SK-N-SH (cell line): ENCODE measurements at regions not wholly inside any gene's neighbourhood (a gene's known extent, or its start where the extent isn't known, plus 50 kb on each side); places are given as distances from the start of the nearest gene placed in this dataset.

Experiments
- CTCF ChIA-PET: fragments of 300-600, 350-600 bp; formaldehyde crosslinking; extraction: SDS; loops from one replicate; lab custom pipeline; 2021; lab: Yijun Ruan, JAX
- POLR2A ChIA-PET: fragments of 350-600 bp; sonication (Branson Sonifier 250); formaldehyde crosslinking; extraction: SDS; loops from one replicate; lab custom pipeline; 2020; ENCODE audit warnings: antibody characterized with exemption, inconsistent platforms; lab: Yijun Ruan, JAX
- DNase-seq: peaks from one replicate; pipeline ENCODE4 v3.0.0; 2012
- H2AFZ ChIP-seq: fragments of 200-600 bp; sonication (generic); 2 replicates; pipeline ENCODE4 v1.8.1; 2016; ENCODE audit warnings: antibody characterized with exemption, mild to moderate bottlenecking, low read depth
- H3F3A ChIP-seq: fragments of 200-600 bp; sonication (generic); replicated peaks from 2 replicates; pipeline ENCODE3; 2016; ENCODE audit warnings: antibody characterized with exemption, mild to moderate bottlenecking; ENCODE audit not compliant: insufficient read depth
- H3K27ac ChIP-seq, 2 experiments: fragments of 200-500 bp in 1 of 2; fragments of 200-600 bp in 1 of 2; sonication (Bioruptor generic) in 1 of 2; sonication (generic), shearing (Covaris generic) in 1 of 2; 2 replicates each; pipeline versions ENCODE4 v1.5.1 to v1.6.1; 2014 to 2016; ENCODE audit warnings: low read depth in 2 of 2, inconsistent platforms in 1 of 2, low read length in 1 of 2, mild to moderate bottlenecking in 1 of 2, mixed read lengths in 1 of 2
- H3K27me3 ChIP-seq: fragments of 200-600 bp; sonication (generic), shearing (Covaris generic); 2 replicates; pipeline ENCODE4 v1.6.1; 2016; ENCODE audit warnings: mixed run types; ENCODE audit not compliant: insufficient read depth
- H3K36me3 ChIP-seq, 2 experiments: fragments of 200-500 bp in 1 of 2; fragments of 200-600 bp in 1 of 2; sonication (Bioruptor generic) in 1 of 2; sonication (generic) in 1 of 2; replicated peaks in 1 of 2; 2 replicates each; pipeline versions ENCODE3 to v1.5.1; 2014 to 2016; ENCODE audit warnings: low read length in 1 of 2, mild to moderate bottlenecking in 1 of 2; ENCODE audit not compliant: insufficient read depth in 2 of 2, control insufficient read depth in 1 of 2
- H3K4me1 ChIP-seq, 2 experiments: fragments of 200-500 bp in 1 of 2; fragments of 200-600 bp in 1 of 2; sonication (Bioruptor generic) in 1 of 2; sonication (generic), shearing (Covaris generic) in 1 of 2; 2 replicates each; pipeline versions ENCODE4 v1.5.1 to v1.6.1; 2014 to 2016; ENCODE audit warnings: low read depth in 1 of 2, low read length in 1 of 2, mixed run types in 1 of 2; ENCODE audit not compliant: insufficient read depth in 2 of 2, control insufficient read depth in 1 of 2
- H3K4me2 ChIP-seq: fragments of 200-600 bp; sonication (generic), shearing (Covaris generic); 2 replicates; pipeline ENCODE4 v1.6.1; 2017; ENCODE audit warnings: mixed run types
- H3K4me3 ChIP-seq, 2 experiments: fragments of 200-500 bp in 1 of 2; fragments of 200-600 bp in 1 of 2; sonication (Bioruptor generic) in 1 of 2; sonication (generic), shearing (Covaris generic) in 1 of 2; 2 replicates each; pipeline versions ENCODE4 v1.5.1 to v1.8.1; 2014 to 2016; ENCODE audit warnings: low read depth in 2 of 2, inconsistent platforms in 1 of 2, low read length in 1 of 2, mild to moderate bottlenecking in 1 of 2, mixed read lengths in 1 of 2, moderate library complexity in 1 of 2
- H3K79me2 ChIP-seq: fragments of 200-600 bp; sonication (generic); 2 replicates; pipeline ENCODE4 v1.8.1; 2017; ENCODE audit warnings: mild to moderate bottlenecking; ENCODE audit not compliant: insufficient read depth
- H3K9ac ChIP-seq: fragments of 200-600 bp; sonication (generic); 2 replicates; pipeline ENCODE4 v1.6.1; 2017; ENCODE audit warnings: mixed run types
- H3K9me2 ChIP-seq: fragments of 200-600 bp; sonication (generic); 2 replicates; pipeline ENCODE4 v1.6.1; 2017; ENCODE audit warnings: mixed run types
- H3K9me3 ChIP-seq: fragments of 200-600 bp; sonication (generic); 2 replicates; pipeline ENCODE4 v1.6.1; 2017; ENCODE audit warnings: mixed run types, mild to moderate bottlenecking, moderate library complexity
- H4K20me1 ChIP-seq: fragments of 200-600 bp; sonication (generic); 2 replicates; pipeline ENCODE4 v1.6.1; 2017; ENCODE audit warnings: mild to moderate bottlenecking, mixed run types; ENCODE audit not compliant: insufficient read depth
- CHD2 ChIP-seq: fragments of 150-350 bp; IDR thresholded peaks from 2 replicates; pipeline ENCODE4 v1.6.1; 2018; ENCODE audit warnings: low read length; ENCODE audit not compliant: partially characterized antibody
- CTCF ChIP-seq: fragments of 200-600 bp; sonication (generic); IDR thresholded peaks from 2 replicates; pipeline ENCODE4 v1.6.1; 2017; ENCODE audit warnings: antibody characterized with exemption, mild to moderate bottlenecking, moderate library complexity
- ELF1 ChIP-seq: IDR thresholded peaks from 2 replicates; pipeline ENCODE4 v1.4.0; 2012
- EP300 ChIP-seq, 2 experiments: IDR thresholded peaks; 2 replicates each; pipeline versions ENCODE4 v1.4.0 to v1.6.1; 2012; ENCODE audit warnings: borderline replicate concordance in 1 of 2, low read depth in 1 of 2, low read length in 1 of 2
- EZH2phosphoT487 ChIP-seq: fragments of 200-600 bp; sonication (generic); IDR thresholded peaks from 2 replicates; pipeline ENCODE4 v1.6.1; 2017; ENCODE audit warnings: low read depth, mixed run types, mild to moderate bottlenecking, antibody characterized with exemption, moderate library complexity, borderline replicate concordance
- FOSL2 ChIP-seq: IDR thresholded peaks from 2 replicates; pipeline ENCODE4 v1.4.0; 2012; ENCODE audit warnings: low read depth, mild to moderate bottlenecking, moderate library complexity, borderline replicate concordance
- FOXJ3 ChIP-seq: sonication (generic); formaldehyde crosslinking; IDR thresholded peaks from 2 replicates; pipeline ENCODE4 v1.5.1; 2020; ENCODE audit warnings: mild to moderate bottlenecking, missing genetic modification reagents
- GATA2 ChIP-seq: sonication (generic); formaldehyde crosslinking; IDR thresholded peaks from 2 replicates; pipeline ENCODE4 v1.5.0; 2020; ENCODE audit warnings: mild to moderate bottlenecking, missing genetic modification reagents
- MXI1 ChIP-seq: IDR thresholded peaks from 2 replicates; pipeline ENCODE4 v1.6.1; 2012; ENCODE audit warnings: mild to moderate bottlenecking, low read depth, low read length, improper control_type of control experiment
- NFIC ChIP-seq: IDR thresholded peaks from 2 replicates; pipeline ENCODE4 v1.4.0; 2012; ENCODE audit warnings: borderline replicate concordance
- NRF1 ChIP-seq: IDR thresholded peaks from 2 replicates; pipeline ENCODE4 v1.6.1; 2012; ENCODE audit warnings: low read depth, mild to moderate bottlenecking, low read length
- POLR2AphosphoS5 ChIP-seq: IDR thresholded peaks from 2 replicates; pipeline ENCODE4 v1.6.1; 2012; ENCODE audit warnings: low read depth, low read length
- RAD21 ChIP-seq: IDR thresholded peaks from 2 replicates; pipeline ENCODE4 v1.6.1; 2012; ENCODE audit warnings: mild to moderate bottlenecking, low read length
- RCOR1 ChIP-seq: fragments of 150-350 bp; IDR thresholded peaks from 2 replicates; pipeline ENCODE4 v1.6.1; 2017; ENCODE audit warnings: antibody characterized with exemption, low read length
- RFX5 ChIP-seq: IDR thresholded peaks from 2 replicates; pipeline ENCODE4 v1.6.1; 2012; ENCODE audit warnings: mild to moderate bottlenecking, improper control_type of control experiment, low read length
- RXRA ChIP-seq: IDR thresholded peaks from 2 replicates; pipeline ENCODE4 v1.4.0; 2012; ENCODE audit warnings: low read depth, mild to moderate bottlenecking, borderline replicate concordance
- SIN3A ChIP-seq: IDR thresholded peaks from 2 replicates; pipeline ENCODE4 v1.6.1; 2012; ENCODE audit warnings: low read depth, mild to moderate bottlenecking, low read length, moderate library complexity, borderline replicate concordance
- SMC3 ChIP-seq: IDR thresholded peaks from 2 replicates; pipeline ENCODE4 v1.6.1; 2012; ENCODE audit warnings: low read depth, low read length, improper control_type of control experiment
- TCF12 ChIP-seq: IDR thresholded peaks from 2 replicates; pipeline ENCODE4 v1.4.0; 2012
- TEAD4 ChIP-seq: IDR thresholded peaks from 2 replicates; pipeline ENCODE4 v1.4.0; 2012; ENCODE audit warnings: mild to moderate bottlenecking, borderline replicate concordance; ENCODE audit not compliant: insufficient read depth
- YY1 ChIP-seq: IDR thresholded peaks from 2 replicates; pipeline ENCODE4 v1.4.0; 2012; ENCODE audit warnings: low read depth, mild to moderate bottlenecking
- ZBTB33 ChIP-seq: IDR thresholded peaks from 2 replicates; pipeline ENCODE4 v1.4.0; 2012; ENCODE audit warnings: low read depth, borderline replicate concordance
- WGBS: methylation state at CpG from one replicate; pipeline ENCODE4 v1.1.6; 2017; ENCODE audit warnings: low lambda C conversion rate; 5-methylcytosine and 5-hydroxymethylcytosine counted together
- TF ChIP-seq, protein P1 (sequence below): IDR thresholded peaks from 2 replicates; pipeline ENCODE4 v1.4.0; 2012; ENCODE audit warnings: low read depth
- TF ChIP-seq, protein P2 (sequence below): fragments of 150-350 bp; IDR thresholded peaks from 2 replicates; pipeline ENCODE4 v1.6.1; 2016; ENCODE audit warnings: mild to moderate bottlenecking, low read depth, low read length
- TF ChIP-seq, protein P3 (sequence below): IDR thresholded peaks from 2 replicates; pipeline ENCODE4 v1.4.0; 2012; ENCODE audit warnings: low read depth, borderline replicate concordance

DNA sequence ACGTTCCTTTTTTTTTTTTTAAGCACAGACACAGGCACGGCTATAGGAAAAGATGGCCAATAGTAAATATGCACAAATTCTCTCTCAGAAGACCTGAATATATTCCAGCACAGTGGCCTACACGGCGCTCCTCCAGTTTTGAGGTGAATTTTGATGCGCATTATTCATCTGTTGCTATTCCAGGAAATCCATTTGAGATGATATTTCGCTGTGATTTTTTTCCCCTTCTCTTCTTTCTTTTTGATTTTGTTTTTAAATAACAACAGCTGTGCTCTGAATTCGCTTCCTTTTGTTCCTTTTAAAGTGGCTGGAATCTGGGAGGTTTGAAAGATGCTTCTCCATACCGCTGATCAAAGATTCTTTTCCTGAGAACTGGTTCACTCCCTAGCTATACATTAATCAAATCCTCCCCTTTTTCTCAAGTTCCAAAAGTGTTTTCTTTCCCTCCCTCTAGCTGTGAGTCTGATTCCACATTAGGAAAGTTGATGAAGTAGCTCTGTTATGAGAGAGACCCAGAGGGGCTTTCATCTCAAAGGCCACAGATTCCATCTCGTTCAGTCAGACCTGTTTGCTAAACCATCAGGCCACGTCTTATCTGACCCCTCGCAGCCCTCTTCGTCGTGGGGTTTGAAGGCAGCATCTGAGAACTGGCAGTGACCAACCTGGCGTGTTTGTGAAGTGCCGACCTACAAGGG is 602.7 kb upstream of the NRP1 start:
- Histone ChIP-seq H3K27ac (no peak overlapping the region), H2AFZ (no peak overlapping the region), H3K79me2 (no peaks in the 10 kb centered on the region), H3K4me1 (peaks cover 0 to 6% of the 10 kb centered on the region in 2 experiments; a peak in 2 of 4 replicates), H3K9me2 (no peaks in the 10 kb centered on the region), H3K27me3 (no peaks in the 10 kb centered on the region), H3F3A (no peaks in the 10 kb centered on the region), H3K4me2 (no peak overlapping the region), H4K20me1 (no peaks in the 10 kb centered on the region), H3K36me3 (no peaks in the 10 kb centered on the region), H3K9me3 (no peaks in the 10 kb centered on the region), H3K4me3 (no peak overlapping the region), H3K9ac (no peak overlapping the region)
- TF ChIP-seq TCF12: no peak
- no peak for TF ChIP-seq RFX5
- TF ChIP-seq FOXJ3: no peak
- no peak for TF ChIP-seq NFIC
- TF ChIP-seq SIN3A: no peak
- TF ChIP-seq EP300 (IDR thresholded peaks at IDR 0.05; ENCODE audit: borderline replicate concordance in 1 of 2, low read depth in 1 of 2, low read length in 1 of 2): no peak
- no peak for TF ChIP-seq RXRA
- no peak for TF ChIP-seq CHD2
- no peak for TF ChIP-seq YY1
- no peak for DNase-seq
- WGBS: 80% methylated on average over 15 of the region's 15 CpGs
- ChIA-PET POLR2A (no interaction called here), CTCF (interaction anchor here (1.1 kb wide), 2 partner anchors 10 to 14 kb away, joined by 4 read pairs; no protein-coding TSS in a partner anchor)

DNA sequence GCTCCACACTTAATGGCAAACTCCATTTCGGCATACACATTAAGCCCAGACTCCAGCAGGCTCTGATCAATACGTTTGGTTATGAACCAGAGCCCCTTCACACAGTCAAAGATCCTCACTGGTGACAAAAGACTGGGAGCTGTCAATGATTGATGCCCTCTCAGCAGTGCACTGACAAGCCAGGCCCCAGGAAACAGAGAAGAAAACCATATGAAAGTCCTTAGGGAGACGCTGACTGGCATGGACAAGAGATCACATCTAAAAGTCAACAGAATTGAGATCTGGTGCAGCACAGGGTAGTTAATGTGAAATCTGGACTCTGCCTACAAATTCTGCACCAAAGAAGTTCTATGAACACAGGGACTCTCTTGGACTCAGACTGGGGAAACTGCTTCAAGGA is 600.9 kb upstream of the NRP1 start:
- H3K27me3 ChIP-seq: no peaks in the 10 kb centered on the region
- no peak overlapping the region for H3K4me2 ChIP-seq
- WGBS: 42% methylated on average over 3 of the region's 3 CpGs
- POLR2A ChIA-PET: no interaction called here
- no peaks in the 10 kb centered on the region for H3K9me2 ChIP-seq
- H4K20me1 ChIP-seq: no peaks in the 10 kb centered on the region
- peak; percentile 52 for DNase-seq
- H3K27ac ChIP-seq: no peak overlapping the region
- H3K9ac ChIP-seq: no peak overlapping the region
- no peak overlapping the region for H3K4me3 ChIP-seq
- CTCF ChIA-PET: no interaction called here
- no peak overlapping the region for H2AFZ ChIP-seq
- no peaks in the 10 kb centered on the region for H3F3A ChIP-seq
- H3K79me2 ChIP-seq: no peaks in the 10 kb centered on the region
- no peaks in the 10 kb centered on the region for H3K36me3 ChIP-seq
- H3K9me3 ChIP-seq: no peaks in the 10 kb centered on the region
- H3K4me1 ChIP-seq: peaks cover 0 to 6% of the 10 kb centered on the region in 2 experiments; a peak in 2 of 4 replicates
- TF ChIP-seq GATA2 (CRISPR knock-in tag): peak; percentile 76
- TF ChIP-seq RAD21: no peak; the same call in 1 of the 2 replicates
- TF ChIP-seq, protein P1, sequence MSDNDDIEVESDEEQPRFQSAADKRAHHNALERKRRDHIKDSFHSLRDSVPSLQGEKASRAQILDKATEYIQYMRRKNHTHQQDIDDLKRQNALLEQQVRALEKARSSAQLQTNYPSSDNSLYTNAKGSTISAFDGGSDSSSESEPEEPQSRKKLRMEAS: no peak
- no peak for TF ChIP-seq MXI1
- no peak for TF ChIP-seq SMC3
- peak; percentile 55 for TF ChIP-seq RCOR1
- no peak for TF ChIP-seq EZH2phosphoT487
- no peak for TF ChIP-seq POLR2AphosphoS5
- no peak for TF ChIP-seq ZBTB33
- TF ChIP-seq, protein P2, sequence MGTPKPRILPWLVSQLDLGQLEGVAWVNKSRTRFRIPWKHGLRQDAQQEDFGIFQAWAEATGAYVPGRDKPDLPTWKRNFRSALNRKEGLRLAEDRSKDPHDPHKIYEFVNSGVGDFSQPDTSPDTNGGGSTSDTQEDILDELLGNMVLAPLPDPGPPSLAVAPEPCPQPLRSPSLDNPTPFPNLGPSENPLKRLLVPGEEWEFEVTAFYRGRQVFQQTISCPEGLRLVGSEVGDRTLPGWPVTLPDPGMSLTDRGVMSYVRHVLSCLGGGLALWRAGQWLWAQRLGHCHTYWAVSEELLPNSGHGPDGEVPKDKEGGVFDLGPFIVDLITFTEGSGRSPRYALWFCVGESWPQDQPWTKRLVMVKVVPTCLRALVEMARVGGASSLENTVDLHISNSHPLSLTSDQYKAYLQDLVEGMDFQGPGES: no peak
- TF ChIP-seq, protein P3, sequence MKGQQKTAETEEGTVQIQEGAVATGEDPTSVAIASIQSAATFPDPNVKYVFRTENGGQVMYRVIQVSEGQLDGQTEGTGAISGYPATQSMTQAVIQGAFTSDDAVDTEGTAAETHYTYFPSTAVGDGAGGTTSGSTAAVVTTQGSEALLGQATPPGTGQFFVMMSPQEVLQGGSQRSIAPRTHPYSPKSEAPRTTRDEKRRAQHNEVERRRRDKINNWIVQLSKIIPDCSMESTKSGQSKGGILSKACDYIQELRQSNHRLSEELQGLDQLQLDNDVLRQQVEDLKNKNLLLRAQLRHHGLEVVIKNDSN: no peak
- no peak for TF ChIP-seq NRF1
- TF ChIP-seq FOXJ3: no peak
- no peak for TF ChIP-seq ELF1
- no peak for TF ChIP-seq TEAD4
- no peak for TF ChIP-seq CTCF
- TF ChIP-seq FOSL2: no peak
